Mucosa of descending colon (tissue), 3 donors: ENCODE measurements at regions not wholly inside any gene's neighbourhood (a gene's known extent, or its start where the extent isn't known, plus 50 kb on each side); places are given as distances from the start of the nearest gene placed in this dataset.

Experiments
- ATAC-seq: fragments of 200-7000 bp; cut with Tn5 transposase; one replicate; pipeline ENCODE4 v1.9.1; 2020; ENCODE audit warnings: mild to moderate bottlenecking, moderate library complexity
- DNase-seq, 3 donors: peaks; one replicate each; pipeline ENCODE4 v3.0.0-alpha.2; 2020
- H3K36me3 ChIP-seq: fragments of 200-600 bp; one replicate; pipeline ENCODE4 v1.8.0; 2021; ENCODE audit warnings: low read depth, mild to moderate bottlenecking
- H3K4me1 ChIP-seq: fragments of 200-600 bp; one replicate; pipeline ENCODE4 v1.8.0; 2021; ENCODE audit warnings: low read depth, mild to moderate bottlenecking
- H3K4me3 ChIP-seq: fragments of 200-600 bp; one replicate; pipeline ENCODE4 v1.8.0; 2021; ENCODE audit warnings: mild to moderate bottlenecking
- H3K9me3 ChIP-seq: fragments of 200-600 bp; one replicate; pipeline ENCODE4 v1.8.0; 2021; ENCODE audit warnings: mild to moderate bottlenecking
- intact Hi-C, 2 donors: fragments of 100-400 bp; cut with DNase I in 1 of 2; cut with micrococcal nuclease in 1 of 2; formaldehyde crosslinking; loops; one replicate each; pipeline versions ENCODE4 v1.11.0 to v1.11.1; 2022; cut with DNase I, micrococcal nuclease
- TF ChIP-seq, protein P1 (sequence below): fragments of 200-600 bp; IDR thresholded peaks from one replicate; pipeline ENCODE4 v1.8.0; 2022; ENCODE audit warnings: antibody characterized with exemption, mild to moderate bottlenecking
- donor health status: DM: no; HTN: no; CAD: no; lungs with moderate emphysema.
- donor health status: DM: no; HTN: no; CAD: no.
- donor health status: DM: no; HTN: yes; CAD: no.

DNA sequence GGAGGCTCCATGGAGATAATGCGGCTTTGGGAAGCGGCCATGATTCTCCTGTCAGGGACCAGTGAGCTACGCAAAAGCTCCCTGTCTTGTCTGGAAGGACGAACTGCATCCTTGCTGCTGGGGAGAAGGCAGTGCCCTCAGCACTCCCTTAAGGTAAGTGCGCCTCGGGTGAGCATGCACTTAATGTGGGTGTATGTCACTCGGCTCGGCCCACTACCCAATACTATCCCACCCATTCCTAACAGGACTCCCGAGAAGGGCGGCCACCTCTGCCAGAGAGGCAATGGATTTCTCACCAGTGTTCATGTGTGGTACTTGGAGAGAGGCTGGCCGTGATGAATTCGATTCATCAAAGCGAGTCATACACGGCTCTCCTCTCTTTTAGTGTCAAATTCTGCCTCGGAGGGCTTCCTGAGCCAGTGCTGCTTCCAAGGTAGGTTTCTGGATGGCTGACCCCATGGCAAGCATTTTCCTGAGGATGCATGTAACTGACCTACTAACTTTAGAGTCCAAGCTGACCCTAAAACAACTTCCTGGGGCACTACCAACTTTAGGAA lies 151.7 kb upstream of the RTL1 start:
- TF ChIP-seq, protein P1, sequence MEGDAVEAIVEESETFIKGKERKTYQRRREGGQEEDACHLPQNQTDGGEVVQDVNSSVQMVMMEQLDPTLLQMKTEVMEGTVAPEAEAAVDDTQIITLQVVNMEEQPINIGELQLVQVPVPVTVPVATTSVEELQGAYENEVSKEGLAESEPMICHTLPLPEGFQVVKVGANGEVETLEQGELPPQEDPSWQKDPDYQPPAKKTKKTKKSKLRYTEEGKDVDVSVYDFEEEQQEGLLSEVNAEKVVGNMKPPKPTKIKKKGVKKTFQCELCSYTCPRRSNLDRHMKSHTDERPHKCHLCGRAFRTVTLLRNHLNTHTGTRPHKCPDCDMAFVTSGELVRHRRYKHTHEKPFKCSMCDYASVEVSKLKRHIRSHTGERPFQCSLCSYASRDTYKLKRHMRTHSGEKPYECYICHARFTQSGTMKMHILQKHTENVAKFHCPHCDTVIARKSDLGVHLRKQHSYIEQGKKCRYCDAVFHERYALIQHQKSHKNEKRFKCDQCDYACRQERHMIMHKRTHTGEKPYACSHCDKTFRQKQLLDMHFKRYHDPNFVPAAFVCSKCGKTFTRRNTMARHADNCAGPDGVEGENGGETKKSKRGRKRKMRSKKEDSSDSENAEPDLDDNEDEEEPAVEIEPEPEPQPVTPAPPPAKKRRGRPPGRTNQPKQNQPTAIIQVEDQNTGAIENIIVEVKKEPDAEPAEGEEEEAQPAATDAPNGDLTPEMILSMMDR, result no peak
- ATAC-seq, result no peak

DNA sequence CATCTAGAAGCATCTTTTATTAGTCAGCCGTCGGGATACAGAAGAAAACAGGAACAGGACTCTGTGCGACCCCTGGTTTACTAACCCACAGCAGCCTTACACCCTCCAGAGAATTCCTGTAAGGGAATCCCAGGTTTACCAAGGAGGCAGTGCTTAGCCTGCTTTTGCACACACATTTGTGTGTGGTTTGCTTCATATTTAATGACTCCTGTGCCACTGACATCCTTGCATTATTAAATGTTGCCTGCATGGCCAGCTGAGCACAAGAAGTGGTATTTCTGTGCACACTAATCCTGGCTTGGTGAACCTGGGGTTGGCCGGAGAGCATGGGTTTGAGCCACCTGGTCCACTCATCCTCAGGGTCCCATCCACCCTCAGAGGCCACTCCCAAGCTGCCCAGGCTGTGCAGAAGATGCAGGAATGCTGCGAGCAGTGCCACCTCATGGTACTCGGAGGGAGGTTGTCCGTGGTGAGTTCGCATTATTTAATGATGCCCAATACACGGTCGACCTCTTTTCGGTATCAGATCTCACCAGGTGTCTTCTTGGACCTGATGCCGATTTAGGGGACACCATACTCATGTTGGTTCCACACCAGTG lies 152.4 kb upstream of the RTL1 start:
- Histone ChIP-seq H3K4me3 (no peak overlapping the region), H3K9me3 (no peaks in the 10 kb centered on the region), H3K36me3 (no peaks in the 10 kb centered on the region), H3K4me1 (no peaks in the 10 kb centered on the region)
- TF ChIP-seq, protein P1, result no peak
- DNase-seq (no peak), ATAC-seq (no peak)
- intact Hi-C loops, result no loop called here

More for the DNA sequence above, 151.7 kb upstream of the RTL1 start:
- peak in 1 of 3 donors; percentile 15 for DNase-seq
- no peaks in the 10 kb centered on the region for H3K4me1 ChIP-seq
- H3K4me3 ChIP-seq, result no peak overlapping the region
- H3K36me3 ChIP-seq, result no peaks in the 10 kb centered on the region
- intact Hi-C loops, result no loop called here
- H3K9me3 ChIP-seq, result no peaks in the 10 kb centered on the region

DNA sequence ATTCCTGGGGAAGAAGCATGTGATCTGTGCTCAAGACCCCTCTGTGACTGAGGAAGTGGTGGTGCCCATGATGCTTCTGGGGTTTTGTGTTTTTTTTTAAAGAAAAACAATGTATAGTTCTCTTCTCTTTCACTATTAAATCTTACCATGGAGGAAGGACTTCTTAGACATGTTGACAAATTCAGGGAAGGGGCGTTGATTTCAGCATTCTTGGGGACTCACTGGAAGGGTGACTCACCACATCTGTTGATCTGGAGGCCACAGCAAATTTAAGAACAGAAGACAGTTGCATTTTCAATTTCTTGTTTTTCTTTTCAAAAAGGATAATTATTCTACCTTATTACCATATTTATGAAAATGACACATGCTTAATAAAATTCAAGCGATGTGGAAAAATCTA lies 152.9 kb upstream of the RTL1 start:
- DNase-seq (no peak), ATAC-seq (no peak)
- no peaks in the 10 kb centered on the region for H3K9me3 ChIP-seq
- no peaks in the 10 kb centered on the region for H3K36me3 ChIP-seq
- intact Hi-C loops, result no loop called here
- H3K4me1 ChIP-seq, result no peaks in the 10 kb centered on the region
- TF ChIP-seq, protein P1, result no peak
- H3K4me3 ChIP-seq, result no peak overlapping the region

DNA sequence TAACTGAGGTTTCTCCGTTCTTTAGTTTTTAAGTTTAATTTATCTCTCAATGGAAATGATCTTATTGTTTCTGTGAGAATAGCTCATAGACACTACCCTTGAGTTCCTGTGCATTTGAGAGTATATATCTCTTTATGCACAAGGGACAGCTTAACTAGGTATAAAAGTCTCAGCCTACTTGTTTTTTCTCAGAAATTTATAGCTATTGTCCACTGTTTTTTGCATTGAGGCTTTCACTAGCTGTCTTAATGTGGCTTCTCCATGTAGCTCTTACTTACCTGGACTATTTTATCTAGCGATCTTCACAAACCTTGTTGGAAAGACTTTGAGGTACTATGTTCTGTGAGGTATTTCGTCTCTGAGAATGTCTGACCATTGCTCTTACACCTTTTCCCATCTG lies 153.9 kb upstream of the RTL1 start:
- ATAC-seq (no peak), DNase-seq (no peak)
- Histone ChIP-seq H3K36me3 (no peaks in the 10 kb centered on the region), H3K4me3 (no peak overlapping the region), H3K9me3 (no peaks in the 10 kb centered on the region), H3K4me1 (no peaks in the 10 kb centered on the region)
- TF ChIP-seq, protein P1, result no peak
- intact Hi-C loops, result no loop called here

DNA sequence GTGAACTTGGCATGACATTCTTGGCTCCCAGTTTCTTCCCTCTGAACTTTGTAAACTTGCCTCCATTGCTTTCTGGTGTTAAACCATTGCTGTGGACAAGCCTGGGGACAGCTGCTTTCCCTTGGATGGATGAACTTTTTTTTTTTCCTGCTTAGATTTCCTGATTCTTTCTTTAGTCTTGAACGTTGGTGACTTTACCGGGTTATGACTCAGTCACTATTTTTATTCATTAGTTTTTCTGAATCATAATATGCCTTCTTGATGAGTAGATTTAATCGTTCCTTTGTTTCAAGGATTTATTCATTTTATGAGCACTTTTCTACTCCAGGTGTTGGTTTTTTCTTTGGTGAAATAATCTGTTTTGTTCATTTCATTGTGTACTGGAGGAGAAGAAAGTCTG lies 155.0 kb upstream of the RTL1 start:
- no peaks in the 10 kb centered on the region for H3K36me3 ChIP-seq
- DNase-seq (no peak), ATAC-seq (no peak)
- intact Hi-C loops, result no loop called here
- no peaks in the 10 kb centered on the region for H3K4me1 ChIP-seq
- H3K9me3 ChIP-seq, result no peaks in the 10 kb centered on the region
- H3K4me3 ChIP-seq, result no peak overlapping the region
- TF ChIP-seq, protein P1, result no peak
